ENCODE measurements at regions not wholly inside any gene's neighbourhood (a gene's known extent, or its start where the extent isn't known, plus 50 kb on each side); places are given as distances from the start of the nearest gene placed in this dataset.

DNA sequence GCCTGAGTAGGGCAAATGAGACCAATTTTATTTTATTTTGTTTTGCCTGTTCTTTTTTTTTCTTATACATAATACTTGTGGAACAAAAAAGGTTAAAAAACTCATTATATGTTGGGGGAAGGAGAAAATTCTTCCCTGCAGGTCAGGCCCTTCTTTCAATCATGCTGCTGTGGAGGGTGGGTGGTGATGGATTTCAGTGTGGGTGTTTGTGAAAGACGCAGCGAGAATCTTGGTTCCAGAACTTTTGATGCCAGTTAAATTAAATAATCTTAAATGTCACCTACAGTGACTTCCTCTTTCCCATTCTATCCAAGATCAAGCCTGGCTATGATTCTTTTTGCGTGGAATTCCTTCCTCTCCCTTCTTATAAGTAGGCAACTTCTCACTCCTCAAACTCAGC lies 595.8 kb upstream of the EEF2KMT start:
- Histone ChIP-seq H3K4me1 (ENCODE audit: control insufficient read depth, extremely low read depth, insufficient read depth, low read length) (no peaks in the 10 kb centered on the region), H4K20me1 (ENCODE audit: control insufficient read depth, extremely low read depth, insufficient read depth, low read length) (no peaks in the 10 kb centered on the region), H3K4me2 (ENCODE audit: extremely low read depth, insufficient read depth, low read length) (no peak overlapping the region), H3K79me2 (ENCODE audit: control insufficient read depth, insufficient read depth, low read length) (no peaks in the 10 kb centered on the region), H3K27ac (ENCODE audit: insufficient read depth, low read length) (no peak overlapping the region), H3K4me3 (replicated peaks in 1 of 4; ENCODE audit: control extremely low read depth in 1 of 4, insufficient read depth in 1 of 4, low read depth in 3 of 4, low read length in 4 of 4) (no peak overlapping the region), H2AFZ (ENCODE audit: low read length) (no peak overlapping the region), H3K9ac (ENCODE audit: insufficient read depth, low read length) (no peak overlapping the region), H3K9me3 (ENCODE audit: control insufficient read depth, insufficient read depth, low read depth, low read length) (no peaks in the 10 kb centered on the region), H3K27me3 (ENCODE audit: control insufficient read depth, insufficient read depth, low read length) (no peaks in the 10 kb centered on the region), H3K36me3 (ENCODE audit: control insufficient read depth, insufficient read depth, low read length) (no peaks in the 10 kb centered on the region)
- no peak for DNase-seq (ENCODE audit: low read depth in 2 of 2)
- TF ChIP-seq EZH2 (IDR thresholded peaks at IDR 0.05; ENCODE audit: low read length, missing control alignments), result no peak
- TF ChIP-seq, protein P1, sequence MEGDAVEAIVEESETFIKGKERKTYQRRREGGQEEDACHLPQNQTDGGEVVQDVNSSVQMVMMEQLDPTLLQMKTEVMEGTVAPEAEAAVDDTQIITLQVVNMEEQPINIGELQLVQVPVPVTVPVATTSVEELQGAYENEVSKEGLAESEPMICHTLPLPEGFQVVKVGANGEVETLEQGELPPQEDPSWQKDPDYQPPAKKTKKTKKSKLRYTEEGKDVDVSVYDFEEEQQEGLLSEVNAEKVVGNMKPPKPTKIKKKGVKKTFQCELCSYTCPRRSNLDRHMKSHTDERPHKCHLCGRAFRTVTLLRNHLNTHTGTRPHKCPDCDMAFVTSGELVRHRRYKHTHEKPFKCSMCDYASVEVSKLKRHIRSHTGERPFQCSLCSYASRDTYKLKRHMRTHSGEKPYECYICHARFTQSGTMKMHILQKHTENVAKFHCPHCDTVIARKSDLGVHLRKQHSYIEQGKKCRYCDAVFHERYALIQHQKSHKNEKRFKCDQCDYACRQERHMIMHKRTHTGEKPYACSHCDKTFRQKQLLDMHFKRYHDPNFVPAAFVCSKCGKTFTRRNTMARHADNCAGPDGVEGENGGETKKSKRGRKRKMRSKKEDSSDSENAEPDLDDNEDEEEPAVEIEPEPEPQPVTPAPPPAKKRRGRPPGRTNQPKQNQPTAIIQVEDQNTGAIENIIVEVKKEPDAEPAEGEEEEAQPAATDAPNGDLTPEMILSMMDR (conservative IDR thresholded peaks at IDR 0.05 in 1 of 2, IDR thresholded peaks at IDR 0.05 in 1 of 2; ENCODE audit: low read depth in 1 of 2, low read length in 2 of 2), result no peak

DNA sequence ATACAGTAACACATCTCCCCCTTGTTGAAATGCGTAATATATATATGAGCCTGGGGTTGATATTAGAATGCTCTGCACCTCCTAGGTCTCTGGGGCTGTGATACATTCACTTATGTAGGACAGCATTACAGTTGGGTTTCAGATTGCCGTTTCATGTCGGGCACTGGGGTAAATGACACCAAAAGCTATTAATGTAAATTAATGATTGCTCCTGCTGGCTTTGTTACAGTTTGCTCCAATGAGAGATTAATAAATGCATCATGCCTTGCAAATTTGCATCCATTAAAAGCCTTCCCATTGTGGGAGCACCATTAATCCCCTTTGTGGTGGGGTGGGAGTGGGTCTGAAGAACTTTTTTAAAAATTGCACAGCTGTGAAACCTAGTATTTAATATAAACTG lies 584.4 kb upstream of the EEF2KMT start:
- no peak overlapping the region for H3K4me3 ChIP-seq (replicated peaks in 1 of 4; ENCODE audit: control extremely low read depth in 1 of 4, insufficient read depth in 1 of 4, low read depth in 3 of 4, low read length in 4 of 4)
- no peaks in the 10 kb centered on the region for H3K9me3 ChIP-seq (ENCODE audit: control insufficient read depth, insufficient read depth, low read depth, low read length)
- H3K9ac ChIP-seq (ENCODE audit: insufficient read depth, low read length), result no peak overlapping the region
- DNase-seq (ENCODE audit: low read depth in 2 of 2), result no peak
- TF ChIP-seq, protein P1 (conservative IDR thresholded peaks at IDR 0.05 in 1 of 2, IDR thresholded peaks at IDR 0.05 in 1 of 2; ENCODE audit: low read depth in 1 of 2, low read length in 2 of 2), result no peak
- no peak for TF ChIP-seq EZH2 (IDR thresholded peaks at IDR 0.05; ENCODE audit: low read length, missing control alignments)
- H3K27me3 ChIP-seq (ENCODE audit: control insufficient read depth, insufficient read depth, low read length), result no peaks in the 10 kb centered on the region
- H3K36me3 ChIP-seq (ENCODE audit: control insufficient read depth, insufficient read depth, low read length), result no peaks in the 10 kb centered on the region
- H3K4me2 ChIP-seq (ENCODE audit: extremely low read depth, insufficient read depth, low read length), result no peak overlapping the region
- H2AFZ ChIP-seq (ENCODE audit: low read length), result no peak overlapping the region
- H4K20me1 ChIP-seq (ENCODE audit: control insufficient read depth, extremely low read depth, insufficient read depth, low read length), result no peaks in the 10 kb centered on the region
- no peaks in the 10 kb centered on the region for H3K79me2 ChIP-seq (ENCODE audit: control insufficient read depth, insufficient read depth, low read length)
- no peak overlapping the region for H3K27ac ChIP-seq (ENCODE audit: insufficient read depth, low read length)
- H3K4me1 ChIP-seq (ENCODE audit: control insufficient read depth, extremely low read depth, insufficient read depth, low read length), result no peaks in the 10 kb centered on the region

DNA sequence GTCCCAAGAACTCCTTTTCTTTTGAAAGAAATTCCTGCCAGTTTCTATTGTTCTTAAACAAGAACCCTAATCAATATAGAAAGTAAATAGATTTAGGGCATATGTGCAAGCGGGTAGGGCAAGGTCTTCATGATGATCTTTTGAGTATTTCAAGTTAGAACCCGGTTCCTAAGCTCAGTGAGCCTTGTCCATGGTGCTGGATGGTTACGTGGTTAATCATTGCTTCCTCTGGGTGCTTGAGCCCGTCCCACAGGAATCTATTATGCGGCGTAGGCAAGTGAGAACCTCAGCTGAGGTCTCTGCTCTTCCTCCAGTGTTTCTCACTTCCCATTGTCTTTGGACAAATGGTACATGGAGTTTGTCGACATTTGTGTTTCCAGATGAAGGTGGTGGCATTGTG lies 580.8 kb upstream of the EEF2KMT start:
- Histone ChIP-seq H3K4me2 (ENCODE audit: extremely low read depth, insufficient read depth, low read length) (no peak overlapping the region), H3K4me1 (ENCODE audit: control insufficient read depth, extremely low read depth, insufficient read depth, low read length) (no peaks in the 10 kb centered on the region), H3K4me3 (replicated peaks in 1 of 4; ENCODE audit: control extremely low read depth in 1 of 4, insufficient read depth in 1 of 4, low read depth in 3 of 4, low read length in 4 of 4) (no peak overlapping the region), H2AFZ (ENCODE audit: low read length) (no peak overlapping the region), H4K20me1 (ENCODE audit: control insufficient read depth, extremely low read depth, insufficient read depth, low read length) (no peaks in the 10 kb centered on the region), H3K79me2 (ENCODE audit: control insufficient read depth, insufficient read depth, low read length) (no peaks in the 10 kb centered on the region), H3K9me3 (ENCODE audit: control insufficient read depth, insufficient read depth, low read depth, low read length) (no peaks in the 10 kb centered on the region), H3K27ac (ENCODE audit: insufficient read depth, low read length) (no peak overlapping the region), H3K27me3 (ENCODE audit: control insufficient read depth, insufficient read depth, low read length) (no peaks in the 10 kb centered on the region), H3K9ac (ENCODE audit: insufficient read depth, low read length) (no peak overlapping the region), H3K36me3 (ENCODE audit: control insufficient read depth, insufficient read depth, low read length) (no peaks in the 10 kb centered on the region)
- TF ChIP-seq, protein P1 (conservative IDR thresholded peaks at IDR 0.05 in 1 of 2, IDR thresholded peaks at IDR 0.05 in 1 of 2; ENCODE audit: low read depth in 1 of 2, low read length in 2 of 2), result no peak
- no peak for TF ChIP-seq EZH2 (IDR thresholded peaks at IDR 0.05; ENCODE audit: low read length, missing control alignments)
- no peak for DNase-seq (ENCODE audit: low read depth in 2 of 2)

All from fibroblast of lung (primary cell).